ENCODE measurements at regions not wholly inside any gene's neighbourhood (a gene's known extent, or its start where the extent isn't known, plus 50 kb on each side); places are given as distances from the start of the nearest gene placed in this dataset.

GRCh38 chr2:30332791-30333453 lies 101.6 kb downstream of the LBH start:
- no peaks in the 10 kb centered on the region for H3K36me3 Mint-ChIP-seq
- no peak for TF ChIP-seq CTCF (IDR thresholded peaks at IDR 0.05; ENCODE audit: unreplicated experiment)

DNA sequence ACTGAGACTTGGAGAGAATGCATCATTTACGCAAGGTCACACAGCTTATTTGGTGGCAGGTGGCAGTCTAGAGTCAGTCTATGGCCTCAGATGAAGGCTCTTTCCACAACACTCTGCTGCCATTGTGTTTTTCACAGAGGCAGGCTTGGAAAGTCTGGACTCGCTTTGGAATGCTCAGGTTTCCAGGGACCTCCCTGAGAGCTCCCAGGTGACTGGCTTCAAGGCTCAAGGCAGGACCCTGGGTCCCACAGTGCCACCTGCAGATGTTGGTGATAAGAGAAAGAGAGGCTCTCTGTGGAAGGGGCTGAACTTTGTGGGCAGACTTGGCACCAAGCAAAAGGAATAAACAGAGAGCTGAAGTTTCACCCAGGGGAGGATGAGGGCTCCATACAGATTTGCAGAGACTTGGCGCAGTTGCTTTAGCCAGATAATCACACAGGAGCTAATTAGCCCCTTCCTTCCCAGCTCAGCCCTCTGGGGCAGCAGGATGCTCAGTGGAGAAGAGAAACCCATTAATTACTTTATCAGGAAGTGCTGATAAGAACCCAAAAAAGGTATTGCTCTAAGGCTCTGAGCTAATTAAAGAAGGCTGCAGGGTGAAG lies 103.5 kb downstream of the LBH start:
- no peak for DNase-seq (ENCODE audit: low spot score in 2 of 2, unreplicated experiment in 2 of 2)
- TF ChIP-seq CTCF (IDR thresholded peaks at IDR 0.05; ENCODE audit: unreplicated experiment) = no peak
- no peak overlapping the region for H3K27ac Mint-ChIP-seq
- H3K9me3 Mint-ChIP-seq = no peaks in the 10 kb centered on the region
- no peaks in the 10 kb centered on the region for H3K36me3 Mint-ChIP-seq
- H3K27me3 Mint-ChIP-seq (ENCODE audit: low read depth) = no peaks in the 10 kb centered on the region
- H3K4me1 Mint-ChIP-seq = peaks cover 9% of the 10 kb centered on the region
- H3K4me3 Mint-ChIP-seq = no peak overlapping the region

More at GRCh38 chr2:30332791-30333453, 101.6 kb downstream of the LBH start:
- no peaks in the 10 kb centered on the region for H3K27me3 Mint-ChIP-seq (ENCODE audit: low read depth)
- H3K4me1 Mint-ChIP-seq = peaks cover 9% of the 10 kb centered on the region
- H3K4me3 Mint-ChIP-seq = no peak overlapping the region
- H3K27ac Mint-ChIP-seq = no peak overlapping the region
- DNase-seq (ENCODE audit: low spot score in 2 of 2, unreplicated experiment in 2 of 2) = no peak
- no peaks in the 10 kb centered on the region for H3K9me3 Mint-ChIP-seq

- Mint-ChIP-seq H3K27me3 (ENCODE audit: low read depth) (no peaks in the 10 kb centered on the region), H3K27ac (no peak overlapping the region), H3K9me3 (no peaks in the 10 kb centered on the region), H3K36me3 (no peaks in the 10 kb centered on the region), H3K4me1 (peaks cover 9% of the 10 kb centered on the region), H3K4me3 (no peak overlapping the region)
- DNase-seq (ENCODE audit: low spot score in 2 of 2, unreplicated experiment in 2 of 2) = no peak
- no peak for TF ChIP-seq CTCF (IDR thresholded peaks at IDR 0.05; ENCODE audit: unreplicated experiment)
These were observed 104.8 kb downstream of the LBH start for GRCh38 chr2:30336084-30336483.

- no peak for DNase-seq (ENCODE audit: low spot score in 2 of 2, unreplicated experiment in 2 of 2)
- Mint-ChIP-seq H3K4me3 (no peak overlapping the region), H3K27ac (no peak overlapping the region), H3K4me1 (peaks cover 9% of the 10 kb centered on the region), H3K36me3 (no peaks in the 10 kb centered on the region), H3K27me3 (ENCODE audit: low read depth) (no peaks in the 10 kb centered on the region), H3K9me3 (peaks cover 8% of the 10 kb centered on the region)
- no peak for TF ChIP-seq CTCF (IDR thresholded peaks at IDR 0.05; ENCODE audit: unreplicated experiment)
These were observed 105.9 kb downstream of the LBH start for GRCh38 chr2:30336978-30337841.

DNA sequence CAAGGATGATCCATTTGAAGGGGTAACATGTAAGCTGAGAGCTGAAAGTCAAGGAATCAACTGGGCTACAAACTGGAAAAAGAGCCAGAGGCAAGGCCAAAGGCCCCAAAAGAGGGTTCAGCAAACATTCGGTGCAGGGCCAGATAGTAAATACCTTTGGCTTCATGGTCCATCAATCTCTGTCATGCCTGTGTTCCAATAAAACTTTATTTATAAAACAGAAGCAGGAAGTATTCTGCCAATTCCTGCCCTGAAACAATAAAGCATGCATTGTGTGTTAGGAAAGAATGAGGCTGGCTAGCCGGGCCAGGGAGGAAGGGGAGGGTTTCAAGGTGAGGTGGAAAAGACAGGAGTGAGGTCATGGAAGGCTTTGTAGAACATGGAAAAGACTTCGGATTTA lies 107.1 kb downstream of the LBH start:
- no peak for TF ChIP-seq CTCF (IDR thresholded peaks at IDR 0.05; ENCODE audit: unreplicated experiment)
- H3K27me3 Mint-ChIP-seq (ENCODE audit: low read depth) = no peaks in the 10 kb centered on the region
- peaks cover 15% of the 10 kb centered on the region for H3K9me3 Mint-ChIP-seq
- no peak overlapping the region for H3K4me3 Mint-ChIP-seq
- H3K4me1 Mint-ChIP-seq = peaks cover 9% of the 10 kb centered on the region
- no peaks in the 10 kb centered on the region for H3K36me3 Mint-ChIP-seq
- no peak for DNase-seq (ENCODE audit: low spot score in 2 of 2, unreplicated experiment in 2 of 2)
- no peak overlapping the region for H3K27ac Mint-ChIP-seq

All from mesothelial cell of epicardium (in vitro differentiated cells).